Astrocyte (in vitro differentiated cells and primary cell): ENCODE measurements at regions not wholly inside any gene's neighbourhood (a gene's known extent, or its start where the extent isn't known, plus 50 kb on each side); places are given as distances from the start of the nearest gene placed in this dataset.

Source experiments
- EZH2 ChIP-seq: IDR thresholded peaks from 2 replicates; pipeline ENCODE4 v1.6.1; 2012; ENCODE audit warnings: mild to moderate bottlenecking, low read length, inconsistent platforms; ENCODE audit not compliant: insufficient read depth
- TF ChIP-seq, protein P1 (sequence below): IDR thresholded peaks from 2 replicates; pipeline ENCODE4 v1.5.1; 2011; ENCODE audit warnings: low read depth, mild to moderate bottlenecking, inconsistent platforms, low read length, moderate library complexity; ENCODE audit not compliant: insufficient read depth

DNA sequence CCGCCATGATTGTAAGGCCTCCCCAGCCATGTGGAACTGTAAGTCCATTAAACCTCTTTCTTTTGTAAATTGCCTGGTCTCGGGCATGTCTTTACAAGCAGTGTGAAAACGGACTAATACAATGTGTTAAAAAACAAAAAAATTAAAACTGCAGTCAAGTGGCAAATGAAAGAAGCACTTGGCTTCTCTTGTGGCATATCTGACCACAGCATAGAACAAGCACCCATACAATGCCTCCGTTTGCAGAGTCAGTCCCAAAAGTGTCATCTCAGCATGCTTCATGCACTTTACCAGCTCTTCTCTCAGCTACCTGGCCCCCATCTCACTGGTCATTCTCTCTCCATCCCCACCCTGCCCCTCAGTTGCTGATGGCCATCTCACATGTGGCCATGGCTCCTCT lies 51.1 kb upstream of the DAPK1 start:
- TF ChIP-seq, protein P1, sequence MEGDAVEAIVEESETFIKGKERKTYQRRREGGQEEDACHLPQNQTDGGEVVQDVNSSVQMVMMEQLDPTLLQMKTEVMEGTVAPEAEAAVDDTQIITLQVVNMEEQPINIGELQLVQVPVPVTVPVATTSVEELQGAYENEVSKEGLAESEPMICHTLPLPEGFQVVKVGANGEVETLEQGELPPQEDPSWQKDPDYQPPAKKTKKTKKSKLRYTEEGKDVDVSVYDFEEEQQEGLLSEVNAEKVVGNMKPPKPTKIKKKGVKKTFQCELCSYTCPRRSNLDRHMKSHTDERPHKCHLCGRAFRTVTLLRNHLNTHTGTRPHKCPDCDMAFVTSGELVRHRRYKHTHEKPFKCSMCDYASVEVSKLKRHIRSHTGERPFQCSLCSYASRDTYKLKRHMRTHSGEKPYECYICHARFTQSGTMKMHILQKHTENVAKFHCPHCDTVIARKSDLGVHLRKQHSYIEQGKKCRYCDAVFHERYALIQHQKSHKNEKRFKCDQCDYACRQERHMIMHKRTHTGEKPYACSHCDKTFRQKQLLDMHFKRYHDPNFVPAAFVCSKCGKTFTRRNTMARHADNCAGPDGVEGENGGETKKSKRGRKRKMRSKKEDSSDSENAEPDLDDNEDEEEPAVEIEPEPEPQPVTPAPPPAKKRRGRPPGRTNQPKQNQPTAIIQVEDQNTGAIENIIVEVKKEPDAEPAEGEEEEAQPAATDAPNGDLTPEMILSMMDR = no peak
- no peak for TF ChIP-seq EZH2
